HCT116 (cell line): ENCODE measurements at regions not wholly inside any gene's neighbourhood (a gene's known extent, or its start where the extent isn't known, plus 50 kb on each side); places are given as distances from the start of the nearest gene placed in this dataset.

Experiments used
- ATAC-seq: fragments of 200-7000 bp; cut with Tn5 transposase; 2 replicates; pipeline ENCODE4 v1.9.1; 2020; ENCODE audit warnings: mild to moderate bottlenecking, moderate library complexity
- BruUV-seq: library from RNA; stranded (reverse); fragments of 400-500 nt; replicated peaks from 2 replicates; lab custom pipeline; 2021; lab: Mats Ljungman, UMichigan
- CTCF ChIA-PET: fragments of 300-600 bp; sonication (Branson Sonifier 250); formaldehyde crosslinking; loops from one replicate; lab custom pipeline; 2021; ENCODE audit warnings: antibody characterized with exemption; lab: Charles Lee
- POLR2A ChIA-PET: fragments of 300-600, 350-600 bp; sonication (Branson Sonifier 250); formaldehyde crosslinking; loops from one replicate; lab custom pipeline; 2021; ENCODE audit warnings: antibody characterized with exemption; lab: Charles Lee
- RAD21 ChIA-PET, 2 experiments: fragments of 300-600 bp; sonication (Branson Sonifier 250); formaldehyde crosslinking; loops; one replicate each; lab custom pipeline; 2023; ENCODE audit warnings: low total read pairs in 2 of 2; ENCODE audit not compliant: uncharacterized antibody in 2 of 2, unreplicated experiment in 2 of 2, low non-redundant PET in 1 of 2; lab: Charles Lee
- DNase-seq: peaks from one replicate; pipeline ENCODE4 v3.0.0-alpha.2; 2010; ENCODE audit warnings: low read depth, low spot score
- H2AFZ ChIP-seq: fragments of 200-600 bp; shearing (Covaris generic), sonication (generic); 2 replicates; pipeline ENCODE4 v1.6.1; 2017; ENCODE audit warnings: low read depth, mixed run types, mixed read lengths, antibody characterized with exemption, low read length; ENCODE audit not compliant: poor library complexity, severe bottlenecking
- H3K27ac ChIP-seq: 2 replicates; pipeline ENCODE4 v1.5.1; 2012; ENCODE audit warnings: low read depth, low read length
- H3K27me3 ChIP-seq: fragments of 200-600 bp; sonication (generic); 2 replicates; pipeline ENCODE4 v1.6.1; 2016; ENCODE audit warnings: mixed run types, low read length, mixed read lengths; ENCODE audit not compliant: insufficient read depth
- H3K36me3 ChIP-seq, 2 experiments: fragments of 200-500 bp in 1 of 2; fragments of 200-600 bp in 1 of 2; sonication (Bioruptor generic) in 1 of 2; sonication (generic) in 1 of 2; 2 replicates each; pipeline versions ENCODE4 v1.5.1 to v1.6.1; 2014 to 2016; ENCODE audit warnings: low read length in 2 of 2, inconsistent platforms in 1 of 2, mixed read lengths in 1 of 2, mixed run types in 1 of 2; ENCODE audit not compliant: insufficient read depth in 2 of 2, control insufficient read depth in 1 of 2
- H3K4me1 ChIP-seq, 2 experiments: fragments of 200-600 bp in 1 of 2; sonication (generic) in 1 of 2; 2 replicates each; pipeline versions ENCODE4 v1.5.1 to v1.6.1; 2012 to 2017; ENCODE audit warnings: low read length in 2 of 2, inconsistent platforms in 1 of 2, mild to moderate bottlenecking in 1 of 2, mixed read lengths in 1 of 2, mixed run types in 1 of 2, moderate library complexity in 1 of 2; ENCODE audit not compliant: insufficient read depth in 2 of 2, control insufficient read depth in 1 of 2
- H3K4me2 ChIP-seq: fragments of 200-600 bp; sonication (generic); 2 replicates; pipeline ENCODE4 v1.6.1; 2017; ENCODE audit warnings: mixed run types, low read length, mixed read lengths
- H3K4me3 ChIP-seq, 2 experiments: fragments of 200-600 bp in 1 of 2; sonication (generic) in 1 of 2; replicated peaks in 1 of 2; 2 replicates each; pipeline ENCODE4 v1.5.1; 2011 to 2016; ENCODE audit warnings: low read length in 2 of 2, control low read depth in 1 of 2, low read depth in 1 of 2, mild to moderate bottlenecking in 1 of 2, mixed read lengths in 1 of 2, mixed run types in 1 of 2
- H3K79me2 ChIP-seq: fragments of 200-600 bp; sonication (generic); 2 replicates; pipeline ENCODE4 v1.6.1; 2017; ENCODE audit warnings: mild to moderate bottlenecking, mixed run types, low read length, moderate library complexity, mixed read lengths; ENCODE audit not compliant: insufficient read depth
- H3K9ac ChIP-seq: fragments of 200-600 bp; sonication (generic); 2 replicates; pipeline ENCODE4 v1.6.1; 2016; ENCODE audit warnings: low read length, mixed read lengths
- H3K9me2 ChIP-seq: fragments of 200-600 bp; sonication (generic), shearing (Covaris generic); 2 replicates; pipeline ENCODE4 v1.6.1; 2017; ENCODE audit warnings: mixed run types, mild to moderate bottlenecking, moderate library complexity; ENCODE audit not compliant: insufficient read depth
- H3K9me3 ChIP-seq, 2 experiments: fragments of 200-500 bp in 1 of 2; fragments of 200-600 bp in 1 of 2; sonication (Bioruptor generic) in 1 of 2; sonication (generic) in 1 of 2; 2 replicates each; pipeline ENCODE4 v1.6.1; 2014 to 2017; ENCODE audit warnings: low read length in 2 of 2, mixed read lengths in 2 of 2, inconsistent platforms in 1 of 2, low read depth in 1 of 2, mild to moderate bottlenecking in 1 of 2, mixed run types in 1 of 2, moderate library complexity in 1 of 2; ENCODE audit not compliant: control insufficient read depth in 1 of 2, insufficient read depth in 1 of 2
- H4K20me1 ChIP-seq: fragments of 200-600 bp; sonication (generic), shearing (Covaris generic); 2 replicates; pipeline ENCODE4 v1.6.1; 2017; ENCODE audit warnings: mixed run types, mild to moderate bottlenecking, moderate library complexity; ENCODE audit not compliant: insufficient read depth
- CEBPB ChIP-seq: IDR thresholded peaks from 2 replicates; pipeline ENCODE4 v1.6.1; 2012; ENCODE audit warnings: low read depth
- JUND ChIP-seq: IDR thresholded peaks from 2 replicates; pipeline ENCODE4 v1.6.1; 2012
- POLR2A ChIP-seq: IDR thresholded peaks from 2 replicates; pipeline ENCODE4 v1.7.0; 2011; ENCODE audit warnings: borderline replicate concordance; ENCODE audit not compliant: insufficient read depth, insufficient read length; ENCODE audit errors: extremely low read depth
- POLR2AphosphoS5 ChIP-seq: IDR thresholded peaks from 2 replicates; pipeline ENCODE4 v1.6.1; 2011; ENCODE audit warnings: mild to moderate bottlenecking, low read depth, low read length, moderate library complexity
- SRF ChIP-seq: IDR thresholded peaks from 2 replicates; pipeline ENCODE4 v1.6.1; 2012; ENCODE audit warnings: low read depth
- TCF7L2 ChIP-seq: IDR thresholded peaks from 2 replicates; pipeline ENCODE4 v1.7.0; 2011; ENCODE audit warnings: borderline replicate concordance, inconsistent platforms; ENCODE audit not compliant: insufficient read depth, insufficient read length; ENCODE audit errors: extremely low read depth
- ZBTB33 ChIP-seq: IDR thresholded peaks from 2 replicates; pipeline ENCODE4 v1.6.1; 2011; ENCODE audit warnings: mild to moderate bottlenecking, low read length, moderate library complexity; ENCODE audit not compliant: insufficient replicate concordance; ENCODE audit errors: extremely low read depth
- ZFX ChIP-seq: fragments of 450-650 bp; IDR thresholded peaks from 2 replicates; pipeline ENCODE4 v1.6.1; 2017
- ZNF274 ChIP-seq: fragments of 200-500 bp; sonication (Bioruptor generic); IDR thresholded peaks from 2 replicates; pipeline ENCODE4 v1.6.1; 2014; ENCODE audit warnings: mild to moderate bottlenecking, low read depth, low read length, inconsistent platforms
- intact Hi-C: fragments of 100-400 bp; cut with micrococcal nuclease; formaldehyde crosslinking; loops from 2 replicates; pipeline ENCODE4 v1.10.0; 2022
- TF ChIP-seq, protein P1 (sequence below): IDR thresholded peaks from 2 replicates; pipeline ENCODE4 v1.6.1; 2012
- TF ChIP-seq, protein P2 (sequence below), 3 experiments: fragments of 200-600 bp in 1 of 3; sonication (generic) in 1 of 3; IDR thresholded peaks in 2 of 3; conservative IDR thresholded peaks in 1 of 3; 2 replicates each; pipeline ENCODE4 v1.5.1; 2012 to 2017; ENCODE audit warnings: low read depth in 2 of 3, low read length in 2 of 3, antibody characterized with exemption in 1 of 3, borderline replicate concordance in 1 of 3, control low read depth in 1 of 3, mild to moderate bottlenecking in 1 of 3, mixed read lengths in 1 of 3, mixed run types in 1 of 3, moderate library complexity in 1 of 3; ENCODE audit not compliant: insufficient read depth in 1 of 3
- TF ChIP-seq, protein P3 (sequence below): IDR thresholded peaks from 2 replicates; pipeline ENCODE4 v1.6.1; 2012; ENCODE audit warnings: low read depth

GRCh38 chr7:97555857-97556421 is 175.9 kb upstream of the TAC1 start:
- no peaks in the 10 kb centered on the region for H3K9me3 ChIP-seq
- no peaks in the 10 kb centered on the region for H3K9me2 ChIP-seq
- no peak overlapping the region for H2AFZ ChIP-seq
- no TSS peak for BruUV-seq
- ATAC-seq, result no peak
- TF ChIP-seq, protein P1, sequence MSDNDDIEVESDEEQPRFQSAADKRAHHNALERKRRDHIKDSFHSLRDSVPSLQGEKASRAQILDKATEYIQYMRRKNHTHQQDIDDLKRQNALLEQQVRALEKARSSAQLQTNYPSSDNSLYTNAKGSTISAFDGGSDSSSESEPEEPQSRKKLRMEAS, result no peak
- ChIA-PET POLR2A (no interaction called here), RAD21 (no interaction called here), CTCF (no interaction called here)
- no peaks in the 10 kb centered on the region for H3K36me3 ChIP-seq
- H3K4me3 ChIP-seq, result no peak overlapping the region
- H3K4me1 ChIP-seq, result no peaks in the 10 kb centered on the region
- no peaks in the 10 kb centered on the region for H3K79me2 ChIP-seq
- H3K27ac ChIP-seq, result no peak overlapping the region
- H3K9ac ChIP-seq, result no peak overlapping the region
- intact Hi-C loops, result no loop called here
- H3K4me2 ChIP-seq, result no peak overlapping the region
- no peak for DNase-seq
- H3K27me3 ChIP-seq, result no peaks in the 10 kb centered on the region
- no peaks in the 10 kb centered on the region for H4K20me1 ChIP-seq

DNA sequence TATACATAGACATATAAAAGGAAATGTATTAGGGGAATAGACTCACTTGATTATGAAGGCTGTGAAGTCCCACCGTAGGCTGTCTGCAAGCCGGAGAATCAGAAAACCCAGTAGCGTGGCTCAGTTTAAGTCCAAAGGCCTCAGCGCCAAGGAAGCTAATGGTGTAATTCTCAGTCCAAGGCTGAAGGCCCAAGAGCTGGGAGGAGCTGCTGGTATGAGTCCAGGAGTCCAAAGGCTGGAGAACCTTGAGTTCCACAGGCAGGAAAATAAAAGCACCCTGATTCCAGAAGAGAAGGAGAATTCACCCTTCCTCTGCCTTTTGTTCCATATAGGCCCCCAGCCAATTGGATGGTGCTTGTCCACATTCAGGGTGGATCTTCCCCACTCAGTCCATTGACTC is 166.2 kb upstream of the TAC1 start:
- intact Hi-C loops, result no loop called here
- ChIA-PET CTCF (no interaction called here), RAD21 (no interaction called here), POLR2A (no interaction called here)
- DNase-seq (no peak), ATAC-seq (no peak)
- Histone ChIP-seq H3K9me3 (no peaks in the 10 kb centered on the region), H3K27ac (no peak overlapping the region), H3K4me3 (no peak overlapping the region), H2AFZ (no peak overlapping the region), H3K9me2 (no peaks in the 10 kb centered on the region), H3K4me1 (no peaks in the 10 kb centered on the region), H3K9ac (no peak overlapping the region), H3K36me3 (no peaks in the 10 kb centered on the region), H4K20me1 (no peaks in the 10 kb centered on the region), H3K27me3 (no peaks in the 10 kb centered on the region), H3K4me2 (no peak overlapping the region), H3K79me2 (no peaks in the 10 kb centered on the region)
- BruUV-seq, result no TSS peak
- TF ChIP-seq, protein P1, result no peak
- TF ChIP-seq JUND (no peak), SRF (no peak), ZBTB33 (no peak), ZNF274 (no peak), TCF7L2 (no peak), POLR2AphosphoS5 (no peak), CEBPB (no peak), POLR2A (no peak), ZFX (no peak)
- TF ChIP-seq, protein P2, sequence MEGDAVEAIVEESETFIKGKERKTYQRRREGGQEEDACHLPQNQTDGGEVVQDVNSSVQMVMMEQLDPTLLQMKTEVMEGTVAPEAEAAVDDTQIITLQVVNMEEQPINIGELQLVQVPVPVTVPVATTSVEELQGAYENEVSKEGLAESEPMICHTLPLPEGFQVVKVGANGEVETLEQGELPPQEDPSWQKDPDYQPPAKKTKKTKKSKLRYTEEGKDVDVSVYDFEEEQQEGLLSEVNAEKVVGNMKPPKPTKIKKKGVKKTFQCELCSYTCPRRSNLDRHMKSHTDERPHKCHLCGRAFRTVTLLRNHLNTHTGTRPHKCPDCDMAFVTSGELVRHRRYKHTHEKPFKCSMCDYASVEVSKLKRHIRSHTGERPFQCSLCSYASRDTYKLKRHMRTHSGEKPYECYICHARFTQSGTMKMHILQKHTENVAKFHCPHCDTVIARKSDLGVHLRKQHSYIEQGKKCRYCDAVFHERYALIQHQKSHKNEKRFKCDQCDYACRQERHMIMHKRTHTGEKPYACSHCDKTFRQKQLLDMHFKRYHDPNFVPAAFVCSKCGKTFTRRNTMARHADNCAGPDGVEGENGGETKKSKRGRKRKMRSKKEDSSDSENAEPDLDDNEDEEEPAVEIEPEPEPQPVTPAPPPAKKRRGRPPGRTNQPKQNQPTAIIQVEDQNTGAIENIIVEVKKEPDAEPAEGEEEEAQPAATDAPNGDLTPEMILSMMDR (IDR thresholded peaks at IDR 0.05 in 2 of 3, conservative IDR thresholded peaks at IDR 0.05 in 1 of 3; ENCODE audit: borderline replicate concordance in 1 of 3, insufficient read depth in 1 of 3, low read depth in 2 of 3, low read length in 2 of 3), result no peak
- TF ChIP-seq, protein P3, sequence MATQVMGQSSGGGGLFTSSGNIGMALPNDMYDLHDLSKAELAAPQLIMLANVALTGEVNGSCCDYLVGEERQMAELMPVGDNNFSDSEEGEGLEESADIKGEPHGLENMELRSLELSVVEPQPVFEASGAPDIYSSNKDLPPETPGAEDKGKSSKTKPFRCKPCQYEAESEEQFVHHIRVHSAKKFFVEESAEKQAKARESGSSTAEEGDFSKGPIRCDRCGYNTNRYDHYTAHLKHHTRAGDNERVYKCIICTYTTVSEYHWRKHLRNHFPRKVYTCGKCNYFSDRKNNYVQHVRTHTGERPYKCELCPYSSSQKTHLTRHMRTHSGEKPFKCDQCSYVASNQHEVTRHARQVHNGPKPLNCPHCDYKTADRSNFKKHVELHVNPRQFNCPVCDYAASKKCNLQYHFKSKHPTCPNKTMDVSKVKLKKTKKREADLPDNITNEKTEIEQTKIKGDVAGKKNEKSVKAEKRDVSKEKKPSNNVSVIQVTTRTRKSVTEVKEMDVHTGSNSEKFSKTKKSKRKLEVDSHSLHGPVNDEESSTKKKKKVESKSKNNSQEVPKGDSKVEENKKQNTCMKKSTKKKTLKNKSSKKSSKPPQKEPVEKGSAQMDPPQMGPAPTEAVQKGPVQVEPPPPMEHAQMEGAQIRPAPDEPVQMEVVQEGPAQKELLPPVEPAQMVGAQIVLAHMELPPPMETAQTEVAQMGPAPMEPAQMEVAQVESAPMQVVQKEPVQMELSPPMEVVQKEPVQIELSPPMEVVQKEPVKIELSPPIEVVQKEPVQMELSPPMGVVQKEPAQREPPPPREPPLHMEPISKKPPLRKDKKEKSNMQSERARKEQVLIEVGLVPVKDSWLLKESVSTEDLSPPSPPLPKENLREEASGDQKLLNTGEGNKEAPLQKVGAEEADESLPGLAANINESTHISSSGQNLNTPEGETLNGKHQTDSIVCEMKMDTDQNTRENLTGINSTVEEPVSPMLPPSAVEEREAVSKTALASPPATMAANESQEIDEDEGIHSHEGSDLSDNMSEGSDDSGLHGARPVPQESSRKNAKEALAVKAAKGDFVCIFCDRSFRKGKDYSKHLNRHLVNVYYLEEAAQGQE, result no peak
